DMS 273 (cell line): ENCODE measurements at regions not wholly inside any gene's neighbourhood (a gene's known extent, or its start where the extent isn't known, plus 50 kb on each side); places are given as distances from the start of the nearest gene placed in this dataset.
"Not testable (repeated sequence)": the region's sequence is repeated elsewhere in the genome, so short reads cannot be mapped to it uniquely, and the experiment has no call there.

Source experiments
- DNase-seq: peaks from one replicate; lab custom pipeline; 2025; ENCODE audit not compliant: unreplicated experiment; lab: John Stamatoyannopoulos, UW

DNA sequence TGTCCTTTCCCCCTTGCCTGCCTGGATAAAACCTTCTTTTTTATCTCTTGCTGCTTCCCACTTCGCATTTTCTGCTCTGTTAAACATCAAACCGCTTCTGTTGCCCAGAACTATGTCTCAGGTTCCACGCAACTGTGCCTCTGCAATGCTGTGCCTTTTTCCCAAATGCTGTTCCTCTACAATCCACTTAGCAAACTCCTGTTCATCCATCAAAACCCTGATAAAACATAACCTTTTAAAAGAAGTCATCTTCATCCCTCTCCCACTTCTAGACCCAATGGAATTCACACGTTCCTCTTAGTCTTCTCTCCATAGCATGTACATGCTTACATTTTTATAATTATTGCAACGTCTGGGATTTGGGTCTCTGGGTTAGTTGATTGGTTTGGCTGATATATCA, 111.9 kb upstream of the RRN3 start:
- DNase-seq = not testable (repeated sequence)

DNA sequence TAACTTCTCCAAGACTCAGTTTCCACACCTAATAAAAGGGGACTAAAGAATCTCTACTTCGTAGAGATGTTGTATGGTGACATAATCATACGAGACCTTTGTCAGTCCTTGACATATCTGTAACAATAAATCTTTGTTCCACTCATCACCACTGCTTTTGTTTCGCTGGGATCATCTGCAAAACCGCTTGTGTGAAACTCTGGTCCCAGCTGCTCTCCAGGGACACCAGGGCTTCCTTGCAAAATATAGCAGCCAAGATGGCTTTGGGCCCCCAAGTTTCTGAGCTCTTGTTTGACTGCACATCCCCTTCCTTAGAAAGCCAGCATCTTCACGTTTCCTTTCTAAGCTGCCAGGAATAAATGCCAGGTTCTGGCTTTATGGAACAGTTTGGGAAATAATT, 110.5 kb upstream of the RRN3 start:
- not testable (repeated sequence) for DNase-seq

DNA sequence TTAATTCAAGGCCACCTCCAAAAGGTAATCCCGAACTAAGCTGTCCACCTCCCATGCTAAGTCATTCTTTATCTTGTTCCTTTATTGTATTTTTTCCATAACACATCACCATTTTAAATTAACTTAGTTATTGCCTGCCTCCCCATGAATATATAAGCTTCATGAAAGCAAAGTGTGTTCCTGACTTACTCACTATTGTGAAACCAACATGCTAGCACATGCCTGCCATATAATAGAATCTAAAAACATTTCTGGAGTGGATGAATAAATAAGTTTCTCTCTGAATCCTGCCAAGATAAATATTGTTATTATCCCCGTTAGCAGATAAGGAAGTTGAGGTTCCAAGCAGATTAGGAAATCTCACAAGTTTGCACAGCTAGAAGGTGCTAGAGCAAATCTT, 98.7 kb upstream of the RRN3 start:
- DNase-seq = not testable (repeated sequence)

DNA sequence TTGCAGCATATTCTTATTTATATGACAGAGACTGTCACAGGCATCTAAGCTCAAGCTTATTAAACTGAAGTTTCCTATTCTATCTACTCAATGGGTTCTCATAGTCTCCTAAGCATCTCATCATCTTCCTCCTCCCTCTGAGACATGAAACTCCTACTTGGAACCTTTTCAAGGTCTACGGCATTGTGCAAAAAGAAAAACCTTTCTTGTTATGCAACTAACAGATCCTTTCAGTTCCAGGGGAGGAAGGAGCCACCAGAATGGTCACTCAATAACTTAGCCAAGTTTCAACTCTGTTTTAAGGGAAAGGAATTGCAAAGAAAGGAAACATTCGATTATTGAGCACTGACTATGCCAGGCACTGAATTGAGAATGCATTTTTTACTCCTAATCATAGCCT, 98.1 kb upstream of the RRN3 start:
- DNase-seq = not testable (repeated sequence)

DNA sequence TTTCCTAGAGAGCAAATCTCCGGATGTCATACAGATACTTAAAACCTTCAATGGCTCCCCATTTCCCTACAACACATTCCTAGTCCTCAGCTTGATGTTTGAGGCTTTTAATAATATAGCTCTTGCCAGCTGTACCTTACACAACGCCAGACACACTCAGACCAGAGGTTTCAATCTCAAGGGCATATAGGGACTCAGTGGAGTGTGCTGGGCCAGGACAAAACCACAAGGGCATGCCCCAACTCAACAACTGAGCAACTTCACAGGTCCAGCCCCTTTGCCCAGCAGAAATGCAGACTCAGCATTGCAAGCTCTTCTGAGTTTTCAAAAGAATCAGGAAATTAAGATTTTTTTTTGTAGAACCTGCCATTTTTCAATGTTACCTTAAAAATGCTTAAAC, 95.4 kb upstream of the RRN3 start:
- not testable (repeated sequence) for DNase-seq
